Kidney (tissue), 13 donors: ENCODE measurements at regions not wholly inside any gene's neighbourhood (a gene's known extent, or its start where the extent isn't known, plus 50 kb on each side); places are given as distances from the start of the nearest gene placed in this dataset.

Experiments used
- DNase-seq, 5 donors: peaks; one replicate each; pipeline ENCODE4 v3.0.0-alpha.2; 2013 to 2020
- FAIRE-seq: peaks from 2 replicates; lab custom pipeline; 2012; peaks lifted over from hg19 to GRCh38; lab: Jason Lieb, UNC
- H3K27ac ChIP-seq, 2 donors: one replicate each; pipeline ENCODE4 v1.7.0; 2013; ENCODE audit warnings: low read depth in 2 of 2, low read length in 2 of 2, inconsistent platforms in 1 of 2
- H3K27me3 ChIP-seq: one replicate; pipeline ENCODE4 v1.7.1; 2013; ENCODE audit warnings: low read length, inconsistent platforms; ENCODE audit not compliant: control insufficient read depth, insufficient read depth
- H3K36me3 ChIP-seq, 3 donors: one replicate each; pipeline versions ENCODE4 v1.7.0 to v1.7.1; 2013; ENCODE audit warnings: low read length in 3 of 3, control low read depth in 1 of 3, inconsistent platforms in 1 of 3; ENCODE audit not compliant: insufficient read depth in 3 of 3, control insufficient read depth in 2 of 3
- H3K4me1 ChIP-seq, 3 donors: one replicate each; pipeline versions ENCODE4 v1.7.0 to v1.7.1; 2013; ENCODE audit warnings: low read length in 3 of 3, inconsistent platforms in 1 of 3, low read depth in 1 of 3; ENCODE audit not compliant: control insufficient read depth in 2 of 3, insufficient read depth in 2 of 3
- H3K4me3 ChIP-seq, 3 donors: one replicate each; pipeline versions ENCODE4 v1.7.0 to v1.8.1; 2013; ENCODE audit warnings: low read length in 3 of 3, control low read depth in 1 of 3, inconsistent platforms in 1 of 3
- H3K9ac ChIP-seq, 3 donors: one replicate each; pipeline versions ENCODE4 v1.7.0 to v1.7.1; 2013; ENCODE audit warnings: low read length in 3 of 3, control low read depth in 1 of 3, inconsistent platforms in 1 of 3
- H3K9me3 ChIP-seq, 3 donors: one replicate each; pipeline versions ENCODE4 v1.7.0 to v1.7.1; 2013; ENCODE audit warnings: low read length in 3 of 3, control low read depth in 1 of 3, inconsistent platforms in 1 of 3; ENCODE audit not compliant: control insufficient read depth in 2 of 3, insufficient read depth in 1 of 3
- intact Hi-C: fragments of 100-400 bp; cut with DNase I; formaldehyde crosslinking; loops from one replicate; pipeline ENCODE4 v1.11.1; 2022
- TF ChIP-seq, protein P1 (sequence below): IDR thresholded peaks from 3 replicates; pipeline ENCODE4 v1.5.1; 2012; ENCODE audit warnings: mild to moderate bottlenecking, moderate library complexity, borderline replicate concordance; ENCODE audit not compliant: insufficient read depth; ENCODE audit errors: extremely low read depth
- donor health status: control.
- donor health status: control.
- donor health status: control.
- donor health status: control.
- donor health status: control.
- donor health status: DM: yes; HTN: yes; CAD: no.
- donor health status: Normal renal cell carcinoma (clear cell type).

DNA sequence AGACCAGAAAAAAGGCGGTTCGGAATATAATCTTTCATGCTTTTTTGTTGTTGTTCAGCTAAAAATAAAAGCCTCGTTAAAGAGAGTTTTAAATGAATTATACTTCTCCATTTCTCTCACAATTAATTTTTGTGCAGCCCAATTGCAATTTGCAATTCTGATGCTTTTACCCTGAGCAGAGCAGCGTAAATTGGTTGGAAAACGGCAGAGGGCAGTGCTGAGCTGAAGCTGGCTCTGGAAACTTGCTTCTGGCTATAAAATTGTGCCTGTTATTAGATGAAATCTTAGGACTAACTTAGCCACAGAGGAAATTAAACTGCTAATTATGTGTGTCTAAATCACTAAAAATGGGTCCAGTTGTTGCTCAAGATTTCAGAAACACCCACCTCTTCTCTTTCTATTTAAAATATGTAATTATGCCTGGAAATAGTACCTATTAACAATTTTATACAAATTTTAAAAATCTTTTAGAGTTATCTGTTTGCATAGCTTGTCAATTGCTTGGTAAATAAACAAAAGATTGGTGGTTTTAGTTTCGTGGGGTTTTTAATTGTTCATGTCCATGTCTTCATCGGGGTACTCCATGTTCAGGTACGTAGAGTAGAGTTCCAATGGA lies 441.8 kb upstream of the TLE4 start:
- peak; percentile 74 for FAIRE-seq
- Histone ChIP-seq H3K36me3 (no peaks in the 10 kb centered on the region), H3K4me3 (no peak overlapping the region), H3K9me3 (no peaks in the 10 kb centered on the region), H3K27me3 (no peaks in the 10 kb centered on the region), H3K9ac (no peak overlapping the region), H3K4me1 (no peaks in the 10 kb centered on the region), H3K27ac (no peak overlapping the region)
- TF ChIP-seq, protein P1, sequence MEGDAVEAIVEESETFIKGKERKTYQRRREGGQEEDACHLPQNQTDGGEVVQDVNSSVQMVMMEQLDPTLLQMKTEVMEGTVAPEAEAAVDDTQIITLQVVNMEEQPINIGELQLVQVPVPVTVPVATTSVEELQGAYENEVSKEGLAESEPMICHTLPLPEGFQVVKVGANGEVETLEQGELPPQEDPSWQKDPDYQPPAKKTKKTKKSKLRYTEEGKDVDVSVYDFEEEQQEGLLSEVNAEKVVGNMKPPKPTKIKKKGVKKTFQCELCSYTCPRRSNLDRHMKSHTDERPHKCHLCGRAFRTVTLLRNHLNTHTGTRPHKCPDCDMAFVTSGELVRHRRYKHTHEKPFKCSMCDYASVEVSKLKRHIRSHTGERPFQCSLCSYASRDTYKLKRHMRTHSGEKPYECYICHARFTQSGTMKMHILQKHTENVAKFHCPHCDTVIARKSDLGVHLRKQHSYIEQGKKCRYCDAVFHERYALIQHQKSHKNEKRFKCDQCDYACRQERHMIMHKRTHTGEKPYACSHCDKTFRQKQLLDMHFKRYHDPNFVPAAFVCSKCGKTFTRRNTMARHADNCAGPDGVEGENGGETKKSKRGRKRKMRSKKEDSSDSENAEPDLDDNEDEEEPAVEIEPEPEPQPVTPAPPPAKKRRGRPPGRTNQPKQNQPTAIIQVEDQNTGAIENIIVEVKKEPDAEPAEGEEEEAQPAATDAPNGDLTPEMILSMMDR: peak; percentile 64
- peak in 4 of 5 donors; percentile 56 to 82 (median 69) for DNase-seq
- intact Hi-C loops: no loop called here

DNA sequence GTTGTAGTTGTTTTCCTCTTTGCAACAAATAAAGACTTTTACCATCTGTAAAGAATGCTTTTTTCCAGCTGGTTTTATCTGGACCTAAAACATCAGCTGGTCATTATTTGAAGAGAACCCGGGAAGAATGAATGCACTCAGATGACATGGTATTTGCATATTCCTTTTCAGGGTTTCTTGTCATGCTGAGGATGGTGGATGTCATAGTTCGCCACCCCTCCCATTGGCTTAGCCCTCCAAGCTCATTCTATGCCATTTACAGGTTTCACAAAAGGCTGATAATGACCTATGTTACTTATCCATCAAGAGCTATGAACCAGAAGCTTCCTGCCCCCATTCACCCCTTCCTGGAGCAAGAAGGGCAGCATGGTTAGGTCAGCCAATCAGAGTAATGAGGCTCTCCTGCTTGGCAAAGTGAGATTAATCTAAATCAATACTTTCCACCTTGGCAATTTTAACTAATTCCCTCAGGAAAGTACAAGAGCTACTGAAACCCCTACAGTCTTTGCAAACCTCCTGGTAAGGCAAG lies 440.5 kb upstream of the TLE4 start:
- H3K9ac ChIP-seq: no peak overlapping the region
- H3K9me3 ChIP-seq: no peaks in the 10 kb centered on the region
- H3K4me1 ChIP-seq: no peaks in the 10 kb centered on the region
- DNase-seq (no peak), FAIRE-seq (no peak)
- TF ChIP-seq, protein P1: no peak
- no peaks in the 10 kb centered on the region for H3K36me3 ChIP-seq
- H3K27me3 ChIP-seq: no peaks in the 10 kb centered on the region
- no peak overlapping the region for H3K4me3 ChIP-seq
- no peak overlapping the region for H3K27ac ChIP-seq
- intact Hi-C loops: no loop called here

DNA sequence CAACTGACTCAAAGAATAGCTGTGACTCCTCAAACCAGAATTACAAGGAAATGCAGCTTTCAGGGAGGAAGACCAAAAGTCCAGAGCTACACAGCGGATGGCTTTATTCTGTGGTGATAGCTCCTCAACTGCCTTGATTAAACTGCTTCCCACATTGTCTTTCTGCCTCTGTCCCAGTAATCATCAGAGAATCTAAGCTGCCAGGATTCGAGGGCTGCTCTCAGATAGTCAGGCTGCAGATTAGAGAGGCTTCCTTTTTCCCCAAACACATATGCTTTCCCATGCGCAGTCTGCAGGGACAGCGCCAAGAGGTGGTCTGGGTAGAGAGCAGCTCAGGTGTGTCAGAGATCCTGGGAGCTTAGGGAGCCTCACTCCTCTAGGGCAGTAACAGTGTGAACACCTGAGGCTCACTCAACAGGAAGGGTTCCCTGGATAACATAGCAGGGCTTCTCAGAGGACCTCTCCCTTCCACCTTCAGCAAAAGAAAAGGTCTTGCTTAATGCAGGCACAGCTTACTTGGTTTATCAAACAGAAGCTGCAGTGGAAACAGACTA lies 439.9 kb upstream of the TLE4 start:
- Histone ChIP-seq H3K27ac (no peak overlapping the region), H3K4me3 (no peak overlapping the region), H3K36me3 (no peaks in the 10 kb centered on the region), H3K27me3 (no peaks in the 10 kb centered on the region), H3K9ac (no peak overlapping the region), H3K9me3 (no peaks in the 10 kb centered on the region), H3K4me1 (no peaks in the 10 kb centered on the region)
- intact Hi-C loops: no loop called here
- FAIRE-seq (no peak), DNase-seq (no peak)
- TF ChIP-seq, protein P1: no peak

DNA sequence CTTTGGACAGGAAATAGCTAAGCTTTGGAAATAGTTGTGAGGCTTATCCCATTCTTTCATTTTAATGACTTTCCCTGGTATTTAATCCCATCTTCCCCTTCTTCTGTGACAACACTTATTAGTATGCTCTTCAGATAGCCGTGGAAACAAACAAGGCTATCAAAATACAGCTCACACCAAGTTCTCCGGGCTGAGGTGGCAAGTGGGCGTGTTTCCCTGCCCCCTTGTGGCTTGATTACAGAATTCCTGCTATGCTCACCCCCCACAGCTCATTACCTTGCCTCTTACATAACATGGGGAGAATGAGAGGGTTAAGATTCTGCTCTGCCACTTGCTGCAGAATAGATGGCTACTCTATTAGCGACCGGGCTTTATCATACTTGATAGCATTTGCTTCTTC lies 437.1 kb upstream of the TLE4 start:
- DNase-seq (peak in 2 of 5 donors; percentile 13 to 33), FAIRE-seq (no peak)
- Histone ChIP-seq H3K36me3 (no peaks in the 10 kb centered on the region), H3K4me3 (no peak overlapping the region), H3K27me3 (no peaks in the 10 kb centered on the region), H3K4me1 (no peaks in the 10 kb centered on the region), H3K27ac (no peak overlapping the region), H3K9me3 (no peaks in the 10 kb centered on the region), H3K9ac (no peak overlapping the region)
- intact Hi-C loops: no loop called here
- TF ChIP-seq, protein P1: no peak
